22Rv1 (cell line): ENCODE measurements at regions not wholly inside any gene's neighbourhood (a gene's known extent, or its start where the extent isn't known, plus 50 kb on each side); places are given as distances from the start of the nearest gene placed in this dataset.

Experiments
- CTCF ChIP-seq: fragments of 450-650 bp; IDR thresholded peaks from 2 replicates; pipeline ENCODE4 v1.5.1; 2017; ENCODE audit warnings: mild to moderate bottlenecking
- ZFX ChIP-seq: fragments of 450-650 bp; IDR thresholded peaks from 2 replicates; pipeline ENCODE4 v1.6.1; 2017; ENCODE audit warnings: antibody characterized with exemption, borderline replicate concordance

- TF ChIP-seq CTCF (no peak), ZFX (no peak)
Measured at GRCh38 chr11:119518746-119519730, 96.1 kb upstream of the THY1 start.
